AG04449 (cell line): ENCODE measurements at regions not wholly inside any gene's neighbourhood (a gene's known extent, or its start where the extent isn't known, plus 50 kb on each side); places are given as distances from the start of the nearest gene placed in this dataset.

Source experiments
- CTCF ChIA-PET: fragments of 350-600 bp; formaldehyde crosslinking; extraction: SDS; loops from one replicate; lab custom pipeline; 2021; ENCODE audit warnings: antibody characterized with exemption; lab: Yijun Ruan, JAX
- POLR2A ChIA-PET: fragments of 400-600, 350-600 bp; formaldehyde crosslinking; extraction: SDS; loops from one replicate; lab custom pipeline; 2020; ENCODE audit warnings: antibody characterized with exemption, inconsistent platforms; lab: Yijun Ruan, JAX
- DNase-seq: peaks from one replicate; pipeline ENCODE4 v3.0.0-alpha.2; 2010; ENCODE audit warnings: low read depth, low spot score
- H3K4me3 ChIP-seq: 2 replicates; pipeline ENCODE4 v1.5.1; 2011; ENCODE audit warnings: low read depth, mild to moderate bottlenecking, control low read depth, low read length
- TF ChIP-seq, protein P1 (sequence below): IDR thresholded peaks from one replicate; pipeline ENCODE4 v1.5.1; 2011; ENCODE audit warnings: mild to moderate bottlenecking, moderate library complexity, low read length, control low read depth, inconsistent platforms; ENCODE audit not compliant: insufficient read depth; ENCODE audit errors: missing control alignments

DNA sequence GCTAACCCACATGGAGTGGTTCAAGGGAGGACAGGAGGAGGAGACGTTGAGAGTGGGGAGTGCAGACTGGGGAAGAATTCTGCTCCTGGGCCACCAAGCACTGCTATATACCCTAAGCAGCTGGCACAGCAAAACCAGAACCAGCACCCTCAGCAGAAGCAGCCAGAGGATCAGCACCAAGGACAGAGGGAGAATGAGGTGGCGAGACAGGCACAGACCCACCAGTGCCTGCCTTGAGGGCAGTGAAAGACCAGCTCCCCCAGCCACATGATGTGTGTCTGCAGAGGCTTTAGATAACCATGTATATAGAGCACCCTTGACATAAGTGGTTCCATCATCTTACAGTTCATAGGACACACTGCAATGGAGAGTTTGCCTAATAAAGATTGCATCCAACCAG is 319.0 kb downstream of the GABRB3 start:
- CTCF ChIA-PET, result no interaction called here
- DNase-seq, result no peak
- POLR2A ChIA-PET, result no interaction called here
- TF ChIP-seq, protein P1, sequence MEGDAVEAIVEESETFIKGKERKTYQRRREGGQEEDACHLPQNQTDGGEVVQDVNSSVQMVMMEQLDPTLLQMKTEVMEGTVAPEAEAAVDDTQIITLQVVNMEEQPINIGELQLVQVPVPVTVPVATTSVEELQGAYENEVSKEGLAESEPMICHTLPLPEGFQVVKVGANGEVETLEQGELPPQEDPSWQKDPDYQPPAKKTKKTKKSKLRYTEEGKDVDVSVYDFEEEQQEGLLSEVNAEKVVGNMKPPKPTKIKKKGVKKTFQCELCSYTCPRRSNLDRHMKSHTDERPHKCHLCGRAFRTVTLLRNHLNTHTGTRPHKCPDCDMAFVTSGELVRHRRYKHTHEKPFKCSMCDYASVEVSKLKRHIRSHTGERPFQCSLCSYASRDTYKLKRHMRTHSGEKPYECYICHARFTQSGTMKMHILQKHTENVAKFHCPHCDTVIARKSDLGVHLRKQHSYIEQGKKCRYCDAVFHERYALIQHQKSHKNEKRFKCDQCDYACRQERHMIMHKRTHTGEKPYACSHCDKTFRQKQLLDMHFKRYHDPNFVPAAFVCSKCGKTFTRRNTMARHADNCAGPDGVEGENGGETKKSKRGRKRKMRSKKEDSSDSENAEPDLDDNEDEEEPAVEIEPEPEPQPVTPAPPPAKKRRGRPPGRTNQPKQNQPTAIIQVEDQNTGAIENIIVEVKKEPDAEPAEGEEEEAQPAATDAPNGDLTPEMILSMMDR, result no peak
- H3K4me3 ChIP-seq, result no peak overlapping the region

DNA sequence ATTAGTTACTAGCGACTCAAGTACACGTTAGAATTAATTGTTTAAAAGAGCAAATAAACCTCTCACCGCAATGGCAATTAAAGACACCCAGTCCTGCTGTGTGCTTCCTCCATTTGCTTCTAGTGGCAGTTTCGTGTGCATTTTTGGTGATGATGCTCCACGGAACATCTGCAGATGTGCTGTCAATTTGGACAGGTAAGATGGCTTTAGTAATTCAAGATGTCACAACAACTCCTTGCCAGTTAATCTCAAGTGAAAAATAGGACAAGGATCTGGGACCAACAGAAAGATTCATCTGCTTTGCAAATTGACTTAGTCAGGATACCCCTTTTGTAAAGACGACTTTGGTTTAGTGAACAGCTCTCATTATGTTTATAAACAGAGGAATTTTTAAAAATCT is 320.9 kb downstream of the GABRB3 start:
- POLR2A ChIA-PET, result no interaction called here
- no peak overlapping the region for H3K4me3 ChIP-seq
- DNase-seq, result no peak
- TF ChIP-seq, protein P1, result no peak
- CTCF ChIA-PET, result no interaction called here

DNA sequence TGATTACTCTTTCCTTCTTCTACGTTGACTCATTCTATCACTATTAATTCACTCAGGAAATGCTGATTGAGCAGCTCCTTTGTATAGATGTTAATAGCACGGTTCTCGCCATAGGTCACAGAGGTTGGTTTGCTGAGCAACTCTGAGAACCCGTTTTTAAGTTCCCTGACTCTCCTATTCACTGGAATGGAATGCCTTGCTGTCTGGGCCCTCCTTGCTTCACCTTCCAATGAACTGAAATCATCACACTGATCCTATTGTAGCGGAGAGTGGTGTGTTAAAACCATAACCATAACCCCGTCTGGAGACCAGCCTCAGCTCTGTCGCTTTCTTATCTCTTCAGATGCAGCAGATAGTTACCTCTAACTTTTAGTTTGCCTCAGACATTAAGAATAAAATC is 323.6 kb downstream of the GABRB3 start:
- POLR2A ChIA-PET, result no interaction called here
- H3K4me3 ChIP-seq, result no peak overlapping the region
- DNase-seq, result no peak
- CTCF ChIA-PET, result no interaction called here
- TF ChIP-seq, protein P1, result no peak

DNA sequence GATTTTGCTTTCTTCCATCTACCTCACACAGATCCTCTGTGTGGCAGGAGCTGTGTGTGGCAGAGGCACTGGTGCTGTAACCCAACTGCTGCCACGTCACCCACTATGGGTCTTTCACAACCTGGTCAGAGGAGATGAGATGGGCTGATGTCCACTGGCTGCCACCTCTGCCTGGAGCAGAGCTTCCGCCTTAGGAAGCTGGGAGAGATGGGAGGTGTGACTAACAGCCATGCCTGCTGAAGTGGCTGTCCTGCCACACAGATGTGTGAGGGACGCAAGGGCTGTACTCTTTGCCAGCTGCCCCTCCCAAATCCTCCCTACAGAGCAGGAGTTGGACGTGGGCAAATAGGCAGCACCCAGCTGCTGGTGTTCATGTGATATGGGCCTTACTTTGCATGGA is 329.5 kb downstream of the GABRB3 start:
- ChIA-PET POLR2A (no interaction called here), CTCF (no interaction called here)
- H3K4me3 ChIP-seq, result no peak overlapping the region
- no peak for DNase-seq
- TF ChIP-seq, protein P1, result no peak

- ChIA-PET CTCF (no interaction called here), POLR2A (no interaction called here)
- no peak for DNase-seq
- TF ChIP-seq, protein P1, result no peak
- H3K4me3 ChIP-seq, result no peak overlapping the region
These were observed 330.2 kb downstream of the GABRB3 start for GRCh38 chr15:26442680-26443079.

- ChIA-PET CTCF (no interaction called here), POLR2A (no interaction called here)
- H3K4me3 ChIP-seq, result no peak overlapping the region
These were observed 333.2 kb downstream of the GABRB3 start for GRCh38 chr15:26439681-26440080.

More at GRCh38 chr15:26439681-26440080, 333.2 kb downstream of the GABRB3 start:
- TF ChIP-seq, protein P1, result no peak
- DNase-seq, result no peak
